ENCODE measurements at regions not wholly inside any gene's neighbourhood (a gene's known extent, or its start where the extent isn't known, plus 50 kb on each side); places are given as distances from the start of the nearest gene placed in this dataset.

DNA sequence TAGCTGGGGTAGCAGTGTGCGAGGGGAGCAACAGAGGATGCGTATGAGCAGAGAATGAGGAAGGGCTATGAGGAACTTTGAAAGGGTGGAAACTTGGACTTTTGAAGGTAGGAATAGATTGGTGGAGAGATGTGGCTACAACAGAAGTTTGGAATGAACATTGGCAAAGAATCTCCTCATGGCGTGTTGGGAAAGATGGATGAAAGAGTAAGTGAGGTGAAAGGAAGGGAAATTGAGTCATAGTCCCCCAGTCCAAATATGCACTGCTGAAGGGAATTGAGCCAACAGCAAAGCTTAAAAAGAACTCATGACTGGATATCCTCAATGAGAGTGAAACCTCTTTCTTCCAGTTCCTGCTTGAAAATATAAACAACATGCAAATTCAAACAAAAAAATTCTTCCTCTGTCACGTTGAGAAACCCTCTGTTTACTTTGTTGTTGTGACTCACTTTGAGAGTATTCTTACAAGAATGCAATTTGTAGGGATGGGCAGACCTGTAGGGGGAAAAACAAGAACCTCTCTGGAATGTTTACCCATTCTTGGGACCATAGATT is 313.2 kb upstream of the KCNJ16 start:
- 63 to 69% (median 67%) methylated on average over 4 of the region's 4 CpGs for WGBS, 3 donors
- Histone ChIP-seq H3K9me3 (no peaks in the 10 kb centered on the region), H3K27ac (no peak overlapping the region), H3K36me3 (ENCODE audit: insufficient read depth in 1 of 2, low read depth in 1 of 2) (no peaks in the 10 kb centered on the region), H3K4me3 (no peak overlapping the region), H3K4me1 (no peaks in the 10 kb centered on the region), H3K27me3 (ENCODE audit: insufficient read depth in 3 of 3, low read length in 2 of 3) (no peaks in the 10 kb centered on the region)
- TF ChIP-seq, protein P1, sequence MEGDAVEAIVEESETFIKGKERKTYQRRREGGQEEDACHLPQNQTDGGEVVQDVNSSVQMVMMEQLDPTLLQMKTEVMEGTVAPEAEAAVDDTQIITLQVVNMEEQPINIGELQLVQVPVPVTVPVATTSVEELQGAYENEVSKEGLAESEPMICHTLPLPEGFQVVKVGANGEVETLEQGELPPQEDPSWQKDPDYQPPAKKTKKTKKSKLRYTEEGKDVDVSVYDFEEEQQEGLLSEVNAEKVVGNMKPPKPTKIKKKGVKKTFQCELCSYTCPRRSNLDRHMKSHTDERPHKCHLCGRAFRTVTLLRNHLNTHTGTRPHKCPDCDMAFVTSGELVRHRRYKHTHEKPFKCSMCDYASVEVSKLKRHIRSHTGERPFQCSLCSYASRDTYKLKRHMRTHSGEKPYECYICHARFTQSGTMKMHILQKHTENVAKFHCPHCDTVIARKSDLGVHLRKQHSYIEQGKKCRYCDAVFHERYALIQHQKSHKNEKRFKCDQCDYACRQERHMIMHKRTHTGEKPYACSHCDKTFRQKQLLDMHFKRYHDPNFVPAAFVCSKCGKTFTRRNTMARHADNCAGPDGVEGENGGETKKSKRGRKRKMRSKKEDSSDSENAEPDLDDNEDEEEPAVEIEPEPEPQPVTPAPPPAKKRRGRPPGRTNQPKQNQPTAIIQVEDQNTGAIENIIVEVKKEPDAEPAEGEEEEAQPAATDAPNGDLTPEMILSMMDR (IDR thresholded peaks at IDR 0.05), result no peak
- DNase-seq (no peak), ATAC-seq (no peak)
- intact Hi-C loops (cut with DNase I), result no loop called here

DNA sequence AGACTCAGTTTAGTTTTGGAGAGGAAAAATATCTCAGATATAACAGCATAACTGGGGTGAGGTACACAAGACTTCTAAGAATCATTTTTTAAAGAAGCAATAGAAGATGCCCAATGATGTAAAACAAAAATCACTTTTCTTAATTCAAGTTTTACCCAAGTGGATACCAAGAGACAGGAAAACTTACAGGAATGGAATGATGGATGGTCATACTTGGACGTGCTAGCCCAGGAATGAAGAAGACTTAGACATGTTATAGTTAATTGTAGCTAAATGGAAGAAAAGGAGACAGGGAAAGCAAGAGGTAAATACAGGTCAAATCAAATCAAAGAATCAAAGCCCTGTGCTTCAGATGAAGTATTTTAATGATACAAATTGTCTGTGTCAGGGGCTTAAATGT is 312.7 kb upstream of the KCNJ16 start:
- Histone ChIP-seq H3K27me3 (ENCODE audit: insufficient read depth in 3 of 3, low read length in 2 of 3) (no peaks in the 10 kb centered on the region), H3K27ac (no peak overlapping the region), H3K4me3 (no peak overlapping the region), H3K36me3 (ENCODE audit: insufficient read depth in 1 of 2, low read depth in 1 of 2) (no peaks in the 10 kb centered on the region), H3K4me1 (no peaks in the 10 kb centered on the region), H3K9me3 (no peaks in the 10 kb centered on the region)
- intact Hi-C loops (cut with DNase I), result no loop called here
- TF ChIP-seq, protein P1 (IDR thresholded peaks at IDR 0.05), result no peak
- DNase-seq (no peak), ATAC-seq (no peak)
- WGBS, 3 donors, result 74 to 76% (median 75%) methylated on average over 1 of the region's 1 CpG

DNA sequence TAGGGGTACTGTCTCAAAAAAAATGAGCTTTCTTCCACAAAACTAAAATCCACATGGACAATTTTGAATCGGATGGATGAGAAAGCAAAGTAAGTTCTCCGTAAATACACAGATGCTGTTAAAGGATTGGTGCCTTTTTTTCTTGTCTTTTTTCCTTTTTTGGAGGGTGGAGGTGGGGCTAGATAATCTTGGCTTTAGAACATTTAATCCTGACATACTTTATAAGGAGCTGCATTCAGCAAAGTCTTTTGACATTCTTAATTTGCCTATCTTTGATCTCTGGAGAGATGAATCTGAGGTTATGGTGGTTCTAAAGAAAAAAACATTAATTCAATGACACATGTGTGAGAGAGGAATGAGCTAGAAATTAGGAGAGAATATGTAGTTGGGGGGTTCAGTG is 312.3 kb upstream of the KCNJ16 start:
- Histone ChIP-seq H3K27ac (no peak overlapping the region), H3K4me3 (no peak overlapping the region), H3K4me1 (no peaks in the 10 kb centered on the region), H3K36me3 (ENCODE audit: insufficient read depth in 1 of 2, low read depth in 1 of 2) (no peaks in the 10 kb centered on the region), H3K27me3 (ENCODE audit: insufficient read depth in 3 of 3, low read length in 2 of 3) (no peaks in the 10 kb centered on the region), H3K9me3 (no peaks in the 10 kb centered on the region)
- intact Hi-C loops (cut with DNase I), result no loop called here
- 66 to 98% (median 94%) methylated on average over 2 of the region's 2 CpGs for WGBS, 3 donors
- no peak for DNase-seq
- TF ChIP-seq, protein P1 (IDR thresholded peaks at IDR 0.05), result no peak
- ATAC-seq, result no peak

DNA sequence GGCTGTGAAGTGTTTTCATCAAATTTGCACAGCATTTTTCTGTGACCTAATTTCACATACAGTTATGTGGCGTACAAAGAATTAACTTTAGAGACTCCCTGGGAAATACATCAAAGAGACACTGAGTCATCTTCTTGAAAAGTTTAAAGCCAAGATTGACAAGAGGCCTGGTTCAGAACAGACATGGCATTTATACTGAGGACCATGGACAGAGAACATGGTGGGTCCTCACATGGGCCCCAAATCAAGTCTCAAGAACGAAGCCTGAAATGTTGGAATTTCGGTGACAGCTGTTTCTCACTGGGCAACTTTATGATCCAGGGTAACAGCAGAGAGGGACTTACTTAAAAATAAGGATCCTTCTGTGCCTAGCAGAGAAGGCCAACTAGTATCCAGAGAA is 311.5 kb upstream of the KCNJ16 start:
- Histone ChIP-seq H3K36me3 (ENCODE audit: insufficient read depth in 1 of 2, low read depth in 1 of 2) (no peaks in the 10 kb centered on the region), H3K27ac (no peak overlapping the region), H3K4me1 (no peaks in the 10 kb centered on the region), H3K9me3 (no peaks in the 10 kb centered on the region), H3K4me3 (no peak overlapping the region), H3K27me3 (ENCODE audit: insufficient read depth in 3 of 3, low read length in 2 of 3) (no peaks in the 10 kb centered on the region)
- WGBS, 3 donors, result 67 to 85% (median 68%) methylated on average over 3 of the region's 3 CpGs
- intact Hi-C loops (cut with DNase I), result no loop called here
- ATAC-seq (no peak), DNase-seq (no peak)
- TF ChIP-seq, protein P1 (IDR thresholded peaks at IDR 0.05), result no peak

DNA sequence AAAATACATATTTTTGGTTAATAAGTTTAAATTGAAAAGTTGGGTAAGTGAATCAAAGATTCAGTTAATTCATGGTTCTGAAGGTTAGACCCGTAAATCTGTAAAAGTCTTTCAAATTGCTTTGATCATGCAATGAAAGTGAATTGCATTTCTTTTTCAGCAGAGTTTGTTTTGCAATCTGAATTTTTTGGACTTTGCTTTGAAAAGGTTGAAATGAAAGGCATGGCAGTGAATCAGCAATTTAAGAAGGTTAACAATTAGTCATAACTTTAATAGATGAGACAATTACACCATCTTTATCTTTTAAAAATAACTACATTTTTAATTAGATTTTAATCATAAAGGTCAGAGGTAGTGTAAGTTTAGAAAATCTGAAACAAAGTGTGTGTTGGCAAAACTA is 310.9 kb upstream of the KCNJ16 start:
- DNase-seq, result no peak
- WGBS, 3 donors, result 80 to 88% (median 84%) methylated on average over 1 of the region's 1 CpG

More for the DNA sequence above, 310.9 kb upstream of the KCNJ16 start:
- H3K4me1 ChIP-seq, result no peaks in the 10 kb centered on the region
- intact Hi-C loops (cut with DNase I), result no loop called here
- no peak overlapping the region for H3K27ac ChIP-seq
- no peaks in the 10 kb centered on the region for H3K36me3 ChIP-seq (ENCODE audit: insufficient read depth in 1 of 2, low read depth in 1 of 2)
- H3K9me3 ChIP-seq, result no peaks in the 10 kb centered on the region
- H3K4me3 ChIP-seq, result no peak overlapping the region
- ATAC-seq, result no peak
- TF ChIP-seq, protein P1 (IDR thresholded peaks at IDR 0.05), result no peak
- H3K27me3 ChIP-seq (ENCODE audit: insufficient read depth in 3 of 3, low read length in 2 of 3), result no peaks in the 10 kb centered on the region

Measured in psoas muscle (tissue), 7 donors.